ENCODE measurements at regions not wholly inside any gene's neighbourhood (a gene's known extent, or its start where the extent isn't known, plus 50 kb on each side); places are given as distances from the start of the nearest gene placed in this dataset.
A peak's percentile ranks its signal among the peaks of the same experiment; 100 is the strongest.

DNA sequence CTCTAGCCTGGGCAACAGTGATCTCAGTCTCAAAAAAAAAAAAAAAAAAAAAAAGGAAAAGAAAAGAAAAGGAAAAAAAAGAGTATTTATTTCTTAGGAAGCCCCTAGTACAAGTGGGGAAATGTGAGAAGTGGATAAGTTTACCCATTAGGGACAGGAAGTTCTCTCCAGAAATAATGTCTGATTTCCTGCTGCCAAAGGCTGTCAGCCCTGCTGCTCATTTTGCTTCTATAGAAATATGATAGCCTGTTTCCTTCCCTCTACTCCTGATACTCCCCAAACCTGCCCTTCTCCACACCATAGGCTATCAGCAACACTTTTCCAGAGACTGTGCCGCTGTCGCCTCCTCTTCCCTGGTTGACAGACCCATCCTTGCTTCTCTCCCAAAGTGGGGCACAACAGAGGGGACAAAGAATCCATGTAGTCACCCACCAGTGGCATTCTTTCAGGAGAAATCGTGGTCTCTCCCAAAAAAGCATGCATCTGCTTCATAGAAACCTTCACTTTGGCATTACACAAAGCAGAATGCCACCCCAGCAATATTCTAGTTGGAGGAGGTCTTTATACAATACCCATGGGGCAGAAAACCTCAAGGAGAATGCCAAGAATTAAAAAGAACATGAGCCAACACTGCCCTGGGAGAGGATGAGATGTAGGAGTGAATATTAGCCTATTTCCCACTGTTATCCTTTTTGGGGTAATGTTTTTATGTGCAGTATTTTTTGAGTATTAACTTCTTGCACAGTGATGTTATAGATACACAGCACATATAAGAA, 166.3 kb upstream of the NR5A2 start:
- Histone ChIP-seq H3K9me3 (no peaks in the 10 kb centered on the region), H3K27me3 (no peaks in the 10 kb centered on the region), H3K36me3 (no peaks in the 10 kb centered on the region), H3K4me1 (peaks cover 3% of the 10 kb centered on the region), H3K27ac (no peak overlapping the region), H3K4me3 (no peak overlapping the region)
- intact Hi-C loops (cut with DNase I), result no loop called here
- no peak for ATAC-seq
- DNase-seq, result no peak
- TF ChIP-seq CTCF (IDR thresholded peaks at IDR 0.05), result no peak

DNA sequence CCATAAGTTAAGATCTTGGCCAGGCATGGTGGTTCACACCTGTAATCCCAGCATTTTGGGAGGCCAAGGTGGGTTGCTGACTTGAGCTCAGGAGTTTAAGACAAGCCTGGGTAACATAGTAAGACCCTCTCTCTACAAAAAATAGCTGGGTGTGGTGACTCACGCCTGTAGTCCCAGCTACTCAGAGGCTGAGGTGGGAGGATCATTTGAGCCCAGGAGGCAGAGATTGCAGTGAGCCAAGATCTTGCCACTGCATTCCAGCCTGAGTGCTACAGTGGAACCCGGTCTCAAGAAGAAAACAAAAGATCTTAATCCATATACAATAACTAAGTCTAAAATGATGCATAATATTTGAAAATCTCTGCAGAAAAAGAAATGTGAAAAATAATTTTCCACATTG, 165.5 kb upstream of the NR5A2 start:
- Histone ChIP-seq H3K4me1 (peaks cover 3% of the 10 kb centered on the region), H3K36me3 (no peaks in the 10 kb centered on the region), H3K27me3 (no peaks in the 10 kb centered on the region), H3K9me3 (no peaks in the 10 kb centered on the region), H3K27ac (no peak overlapping the region), H3K4me3 (no peak overlapping the region)
- TF ChIP-seq CTCF (IDR thresholded peaks at IDR 0.05), result no peak
- no peak for ATAC-seq
- DNase-seq, result no peak
- intact Hi-C loops (cut with DNase I), result no loop called here

GRCh38 chr1:199866210-199866617, 161.3 kb upstream of the NR5A2 start:
- H3K27me3 ChIP-seq, result no peaks in the 10 kb centered on the region
- H3K4me3 ChIP-seq, result no peak overlapping the region
- H3K9me3 ChIP-seq, result no peaks in the 10 kb centered on the region
- DNase-seq (no peak), ATAC-seq (no peak)
- H3K36me3 ChIP-seq, result no peaks in the 10 kb centered on the region
- intact Hi-C loops (cut with DNase I), result no loop called here
- TF ChIP-seq CTCF (IDR thresholded peaks at IDR 0.05), result no peak
- no peak overlapping the region for H3K27ac ChIP-seq
- H3K4me1 ChIP-seq, result no peaks in the 10 kb centered on the region

- no peaks in the 10 kb centered on the region for H3K4me1 ChIP-seq
- no peaks in the 10 kb centered on the region for H3K9me3 ChIP-seq
- no peak overlapping the region for H3K27ac ChIP-seq
- DNase-seq (no peak), ATAC-seq (peak; percentile 33)
- no peak overlapping the region for H3K4me3 ChIP-seq
- H3K36me3 ChIP-seq, result no peaks in the 10 kb centered on the region
- intact Hi-C loops (cut with DNase I), result no loop called here
- no peaks in the 10 kb centered on the region for H3K27me3 ChIP-seq
- TF ChIP-seq CTCF (IDR thresholded peaks at IDR 0.05), result no peak
Measured at GRCh38 chr1:199867601-199868000, 159.9 kb upstream of the NR5A2 start.

DNA sequence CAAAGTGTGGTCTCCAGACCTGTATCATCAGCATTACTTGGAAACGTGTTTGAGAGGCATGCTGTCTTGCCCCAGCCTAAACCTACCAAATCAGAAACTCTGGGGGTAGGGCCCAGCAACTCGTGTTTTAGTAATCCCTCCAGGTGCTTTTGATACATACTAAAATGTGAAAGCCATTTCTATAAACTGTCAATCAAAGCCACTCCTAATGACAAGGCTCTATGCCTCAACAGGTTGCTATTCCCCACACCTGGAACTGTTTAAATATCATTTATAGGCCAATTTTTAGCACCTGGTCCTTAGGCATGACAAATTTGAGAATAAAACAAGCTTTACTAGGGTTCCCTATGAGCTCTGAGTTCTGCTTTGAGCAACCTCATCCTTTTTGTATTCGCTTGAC, 158.7 kb upstream of the NR5A2 start:
- H3K9me3 ChIP-seq, result no peaks in the 10 kb centered on the region

More for the DNA sequence above, 158.7 kb upstream of the NR5A2 start:
- Histone ChIP-seq H3K27me3 (no peaks in the 10 kb centered on the region), H3K4me3 (no peak overlapping the region), H3K36me3 (no peaks in the 10 kb centered on the region), H3K4me1 (no peaks in the 10 kb centered on the region), H3K27ac (no peak overlapping the region)
- intact Hi-C loops (cut with DNase I), result no loop called here
- DNase-seq, result no peak
- ATAC-seq, result no peak
- TF ChIP-seq CTCF (IDR thresholded peaks at IDR 0.05), result no peak

Measured in upper lobe of right lung (tissue), 1 donor.